HEK293 (cell line): ENCODE measurements at regions not wholly inside any gene's neighbourhood (a gene's known extent, or its start where the extent isn't known, plus 50 kb on each side); places are given as distances from the start of the nearest gene placed in this dataset.

Experiments used
- CTCF ChIP-seq: fragments of 450-650 bp; formaldehyde crosslinking; IDR thresholded peaks from 2 replicates; pipeline ENCODE4 v1.5.1; 2016; ENCODE audit warnings: missing biosample characterization, missing genetic modification characterization
- HOXD13 ChIP-seq: sonication (generic); formaldehyde crosslinking; IDR thresholded peaks from 2 replicates; pipeline ENCODE4 v1.8.0; 2022; ENCODE audit warnings: missing genetic modification reagents, borderline replicate concordance
- SP7 ChIP-seq: fragments of 450-650 bp; formaldehyde crosslinking; IDR thresholded peaks from 2 replicates; pipeline ENCODE4 v1.5.1; 2016; ENCODE audit warnings: missing biosample characterization, missing genetic modification characterization
- YY1 ChIP-seq: fragments of 450-650 bp; formaldehyde crosslinking; IDR thresholded peaks from 2 replicates; pipeline ENCODE4 v1.5.1; 2018; ENCODE audit warnings: missing biosample characterization, missing genetic modification characterization
- ZBTB10 ChIP-seq: fragments of 450-650 bp; formaldehyde crosslinking; IDR thresholded peaks from 2 replicates; pipeline ENCODE4 v1.5.1; 2016; ENCODE audit warnings: missing biosample characterization, missing genetic modification characterization
- ZNF548 ChIP-seq: fragments of 450-650 bp; formaldehyde crosslinking; IDR thresholded peaks from 2 replicates; pipeline ENCODE4 v1.5.1; 2016; ENCODE audit warnings: missing biosample characterization, missing genetic modification characterization
- ZSCAN18 ChIP-seq: fragments of 450-650 bp; formaldehyde crosslinking; IDR thresholded peaks from 2 replicates; pipeline ENCODE4 v1.5.1; 2016; ENCODE audit warnings: missing biosample characterization, missing genetic modification characterization
- ZSCAN30 ChIP-seq: fragments of 450-650 bp; IDR thresholded peaks from 2 replicates; pipeline ENCODE4 v1.5.1; 2018; ENCODE audit warnings: missing biosample characterization, mild to moderate bottlenecking, missing genetic modification characterization, moderate library complexity
- TF ChIP-seq, protein P1 (sequence below): fragments of 450-650 bp; formaldehyde crosslinking; IDR thresholded peaks from 2 replicates; pipeline ENCODE4 v1.5.1; 2016; ENCODE audit warnings: missing biosample characterization, missing genetic modification characterization, low read depth
- TF ChIP-seq, protein P2 (sequence below): fragments of 450-650 bp; formaldehyde crosslinking; IDR thresholded peaks from 2 replicates; pipeline ENCODE4 v1.5.1; 2016; ENCODE audit warnings: missing biosample characterization, missing genetic modification characterization
- TF ChIP-seq, protein P3 (sequence below): fragments of 450-650 bp; formaldehyde crosslinking; IDR thresholded peaks from 2 replicates; pipeline ENCODE4 v1.5.1; 2016; ENCODE audit warnings: missing biosample characterization, missing genetic modification characterization
- TF ChIP-seq, protein P4 (sequence below): fragments of 450-650 bp; IDR thresholded peaks from 2 replicates; pipeline ENCODE4 v1.5.1; 2018; ENCODE audit warnings: missing biosample characterization, mild to moderate bottlenecking, missing genetic modification characterization
- TF ChIP-seq, protein P5 (sequence below): sonication (generic); formaldehyde crosslinking; IDR thresholded peaks from 2 replicates; pipeline ENCODE4 v1.8.1; 2022; ENCODE audit warnings: mild to moderate bottlenecking, moderate library complexity, missing genetic modification reagents

DNA sequence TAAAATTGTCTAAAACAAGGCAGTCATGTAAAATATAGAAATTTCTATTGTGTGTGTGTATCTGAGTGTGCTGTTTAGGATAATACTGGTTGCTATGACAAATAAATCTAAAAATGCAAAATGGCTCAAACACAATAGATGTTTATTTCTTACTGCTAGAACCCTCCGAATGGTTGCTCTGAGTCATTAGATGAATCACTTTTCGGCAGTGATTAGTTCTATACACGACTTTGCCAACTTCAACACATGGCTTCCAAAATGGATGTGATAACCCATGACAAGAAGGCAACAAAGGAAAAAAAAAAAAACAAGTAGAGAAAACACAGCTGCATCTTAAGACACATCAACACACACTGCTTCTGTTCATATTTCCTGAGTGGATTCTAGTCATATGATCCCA, 729.2 kb downstream of the AACS start:
- TF ChIP-seq HOXD13 (CRISPR knock-in tag) (no peak), ZBTB10 (no peak), ZSCAN30 (no peak), CTCF (tag by site-specific recombination) (no peak), YY1 (tag by site-specific recombination) (no peak), ZSCAN18 (tag by site-specific recombination) (no peak), SP7 (tag by site-specific recombination) (no peak), ZNF548 (no peak)
- TF ChIP-seq, protein P1, sequence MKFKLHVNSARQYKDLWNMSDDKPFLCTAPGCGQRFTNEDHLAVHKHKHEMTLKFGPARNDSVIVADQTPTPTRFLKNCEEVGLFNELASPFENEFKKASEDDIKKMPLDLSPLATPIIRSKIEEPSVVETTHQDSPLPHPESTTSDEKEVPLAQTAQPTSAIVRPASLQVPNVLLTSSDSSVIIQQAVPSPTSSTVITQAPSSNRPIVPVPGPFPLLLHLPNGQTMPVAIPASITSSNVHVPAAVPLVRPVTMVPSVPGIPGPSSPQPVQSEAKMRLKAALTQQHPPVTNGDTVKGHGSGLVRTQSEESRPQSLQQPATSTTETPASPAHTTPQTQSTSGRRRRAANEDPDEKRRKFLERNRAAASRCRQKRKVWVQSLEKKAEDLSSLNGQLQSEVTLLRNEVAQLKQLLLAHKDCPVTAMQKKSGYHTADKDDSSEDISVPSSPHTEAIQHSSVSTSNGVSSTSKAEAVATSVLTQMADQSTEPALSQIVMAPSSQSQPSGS (tag by site-specific recombination) = no peak
- TF ChIP-seq, protein P2, sequence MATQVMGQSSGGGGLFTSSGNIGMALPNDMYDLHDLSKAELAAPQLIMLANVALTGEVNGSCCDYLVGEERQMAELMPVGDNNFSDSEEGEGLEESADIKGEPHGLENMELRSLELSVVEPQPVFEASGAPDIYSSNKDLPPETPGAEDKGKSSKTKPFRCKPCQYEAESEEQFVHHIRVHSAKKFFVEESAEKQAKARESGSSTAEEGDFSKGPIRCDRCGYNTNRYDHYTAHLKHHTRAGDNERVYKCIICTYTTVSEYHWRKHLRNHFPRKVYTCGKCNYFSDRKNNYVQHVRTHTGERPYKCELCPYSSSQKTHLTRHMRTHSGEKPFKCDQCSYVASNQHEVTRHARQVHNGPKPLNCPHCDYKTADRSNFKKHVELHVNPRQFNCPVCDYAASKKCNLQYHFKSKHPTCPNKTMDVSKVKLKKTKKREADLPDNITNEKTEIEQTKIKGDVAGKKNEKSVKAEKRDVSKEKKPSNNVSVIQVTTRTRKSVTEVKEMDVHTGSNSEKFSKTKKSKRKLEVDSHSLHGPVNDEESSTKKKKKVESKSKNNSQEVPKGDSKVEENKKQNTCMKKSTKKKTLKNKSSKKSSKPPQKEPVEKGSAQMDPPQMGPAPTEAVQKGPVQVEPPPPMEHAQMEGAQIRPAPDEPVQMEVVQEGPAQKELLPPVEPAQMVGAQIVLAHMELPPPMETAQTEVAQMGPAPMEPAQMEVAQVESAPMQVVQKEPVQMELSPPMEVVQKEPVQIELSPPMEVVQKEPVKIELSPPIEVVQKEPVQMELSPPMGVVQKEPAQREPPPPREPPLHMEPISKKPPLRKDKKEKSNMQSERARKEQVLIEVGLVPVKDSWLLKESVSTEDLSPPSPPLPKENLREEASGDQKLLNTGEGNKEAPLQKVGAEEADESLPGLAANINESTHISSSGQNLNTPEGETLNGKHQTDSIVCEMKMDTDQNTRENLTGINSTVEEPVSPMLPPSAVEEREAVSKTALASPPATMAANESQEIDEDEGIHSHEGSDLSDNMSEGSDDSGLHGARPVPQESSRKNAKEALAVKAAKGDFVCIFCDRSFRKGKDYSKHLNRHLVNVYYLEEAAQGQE (tag by site-specific recombination) = no peak
- TF ChIP-seq, protein P3, sequence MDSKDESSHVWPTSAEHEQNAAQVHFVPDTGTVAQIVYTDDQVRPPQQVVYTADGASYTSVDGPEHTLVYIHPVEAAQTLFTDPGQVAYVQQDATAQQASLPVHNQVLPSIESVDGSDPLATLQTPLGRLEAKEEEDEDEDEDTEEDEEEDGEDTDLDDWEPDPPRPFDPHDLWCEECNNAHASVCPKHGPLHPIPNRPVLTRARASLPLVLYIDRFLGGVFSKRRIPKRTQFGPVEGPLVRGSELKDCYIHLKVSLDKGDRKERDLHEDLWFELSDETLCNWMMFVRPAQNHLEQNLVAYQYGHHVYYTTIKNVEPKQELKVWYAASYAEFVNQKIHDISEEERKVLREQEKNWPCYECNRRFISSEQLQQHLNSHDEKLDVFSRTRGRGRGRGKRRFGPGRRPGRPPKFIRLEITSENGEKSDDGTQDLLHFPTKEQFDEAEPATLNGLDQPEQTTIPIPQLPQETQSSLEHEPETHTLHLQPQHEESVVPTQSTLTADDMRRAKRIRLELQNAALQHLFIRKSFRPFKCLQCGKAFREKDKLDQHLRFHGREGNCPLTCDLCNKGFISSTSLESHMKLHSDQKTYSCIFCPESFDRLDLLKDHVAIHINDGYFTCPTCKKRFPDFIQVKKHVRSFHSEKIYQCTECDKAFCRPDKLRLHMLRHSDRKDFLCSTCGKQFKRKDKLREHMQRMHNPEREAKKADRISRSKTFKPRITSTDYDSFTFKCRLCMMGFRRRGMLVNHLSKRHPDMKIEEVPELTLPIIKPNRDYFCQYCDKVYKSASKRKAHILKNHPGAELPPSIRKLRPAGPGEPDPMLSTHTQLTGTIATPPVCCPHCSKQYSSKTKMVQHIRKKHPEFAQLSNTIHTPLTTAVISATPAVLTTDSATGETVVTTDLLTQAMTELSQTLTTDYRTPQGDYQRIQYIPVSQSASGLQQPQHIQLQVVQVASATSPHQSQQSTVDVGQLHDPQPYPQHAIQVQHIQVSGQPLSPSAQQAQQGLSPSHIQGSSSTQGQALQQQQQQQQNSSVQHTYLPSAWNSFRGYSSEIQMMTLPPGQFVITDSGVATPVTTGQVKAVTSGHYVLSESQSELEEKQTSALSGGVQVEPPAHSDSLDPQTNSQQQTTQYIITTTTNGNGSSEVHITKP = no peak
- TF ChIP-seq, protein P4, sequence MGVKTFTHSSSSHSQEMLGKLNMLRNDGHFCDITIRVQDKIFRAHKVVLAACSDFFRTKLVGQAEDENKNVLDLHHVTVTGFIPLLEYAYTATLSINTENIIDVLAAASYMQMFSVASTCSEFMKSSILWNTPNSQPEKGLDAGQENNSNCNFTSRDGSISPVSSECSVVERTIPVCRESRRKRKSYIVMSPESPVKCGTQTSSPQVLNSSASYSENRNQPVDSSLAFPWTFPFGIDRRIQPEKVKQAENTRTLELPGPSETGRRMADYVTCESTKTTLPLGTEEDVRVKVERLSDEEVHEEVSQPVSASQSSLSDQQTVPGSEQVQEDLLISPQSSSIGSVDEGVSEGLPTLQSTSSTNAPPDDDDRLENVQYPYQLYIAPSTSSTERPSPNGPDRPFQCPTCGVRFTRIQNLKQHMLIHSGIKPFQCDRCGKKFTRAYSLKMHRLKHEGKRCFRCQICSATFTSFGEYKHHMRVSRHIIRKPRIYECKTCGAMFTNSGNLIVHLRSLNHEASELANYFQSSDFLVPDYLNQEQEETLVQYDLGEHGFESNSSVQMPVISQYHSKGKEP (tag by site-specific recombination) = no peak
- TF ChIP-seq, protein P5, sequence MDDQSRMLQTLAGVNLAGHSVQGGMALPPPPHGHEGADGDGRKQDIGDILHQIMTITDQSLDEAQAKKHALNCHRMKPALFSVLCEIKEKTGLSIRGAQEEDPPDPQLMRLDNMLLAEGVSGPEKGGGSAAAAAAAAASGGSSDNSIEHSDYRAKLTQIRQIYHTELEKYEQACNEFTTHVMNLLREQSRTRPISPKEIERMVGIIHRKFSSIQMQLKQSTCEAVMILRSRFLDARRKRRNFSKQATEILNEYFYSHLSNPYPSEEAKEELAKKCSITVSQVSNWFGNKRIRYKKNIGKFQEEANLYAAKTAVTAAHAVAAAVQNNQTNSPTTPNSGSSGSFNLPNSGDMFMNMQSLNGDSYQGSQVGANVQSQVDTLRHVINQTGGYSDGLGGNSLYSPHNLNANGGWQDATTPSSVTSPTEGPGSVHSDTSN (CRISPR knock-in tag) = no peak
